ENCODE measurements at regions not wholly inside any gene's neighbourhood (a gene's known extent, or its start where the extent isn't known, plus 50 kb on each side); places are given as distances from the start of the nearest gene placed in this dataset.

DNA sequence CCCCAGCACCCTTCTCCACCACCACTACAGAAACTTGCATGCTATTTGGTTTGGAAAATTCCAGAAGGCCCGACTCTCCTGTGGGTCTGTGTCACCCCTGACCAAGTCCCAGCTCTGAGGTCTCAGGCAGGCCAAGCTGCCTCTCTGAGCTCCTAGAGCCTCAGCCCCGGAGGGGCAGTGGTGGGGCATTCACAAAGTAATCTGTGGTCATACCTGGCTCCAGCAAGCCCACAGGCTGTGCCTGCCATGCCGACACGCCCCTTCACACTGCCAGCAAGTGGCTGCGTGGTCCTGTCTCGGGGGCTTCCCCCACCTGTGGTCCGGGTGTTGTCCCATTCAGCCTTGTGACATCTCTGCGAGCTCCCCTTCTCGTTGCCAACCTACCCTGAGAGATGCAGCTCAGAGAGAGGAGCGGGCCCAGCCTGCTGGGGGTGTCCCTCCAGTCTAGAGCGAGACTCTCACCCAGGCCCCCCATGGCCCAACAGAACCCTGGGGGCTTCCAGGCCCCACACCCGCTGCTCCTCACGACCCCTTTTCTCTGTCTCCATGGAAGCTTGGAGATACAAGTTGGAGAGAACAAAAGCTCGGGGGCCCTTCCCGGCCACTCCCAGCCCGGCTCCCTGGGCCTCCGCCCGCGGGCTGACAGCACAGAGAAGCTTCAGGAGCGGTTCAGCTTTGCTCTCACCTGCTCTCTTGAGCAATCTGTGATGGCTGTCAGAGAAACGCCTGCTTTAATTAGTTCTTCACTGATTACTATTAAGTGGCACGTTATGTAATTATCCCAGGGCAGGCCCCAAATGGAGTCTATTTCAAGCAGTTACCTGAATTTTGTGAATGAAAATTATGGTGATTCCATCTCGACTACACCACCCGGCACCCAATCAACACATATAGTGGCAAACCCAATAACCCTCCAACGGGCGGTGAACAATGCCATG, 147.7 kb upstream of the PHACTR3 start:
- TF ChIP-seq GATA3 (IDR thresholded peaks at IDR 0.05; ENCODE audit: low read depth, low read length): no peak
- TF ChIP-seq GATA2 (IDR thresholded peaks at IDR 0.05; ENCODE audit: low read depth, low read length): no peak

All from SH-SY5Y (cell line).